A673 (cell line): ENCODE measurements at regions not wholly inside any gene's neighbourhood (a gene's known extent, or its start where the extent isn't known, plus 50 kb on each side); places are given as distances from the start of the nearest gene placed in this dataset.
"Not testable (repeated sequence)": the region's sequence is repeated elsewhere in the genome, so short reads cannot be mapped to it uniquely, and the experiment has no call there.

Experiments used
- EZH2 ChIP-seq: fragments of 200-600 bp; sonication (generic); IDR thresholded peaks from 2 replicates; pipeline ENCODE4 v1.6.1; 2017; ENCODE audit warnings: borderline replicate concordance, low read depth, mild to moderate bottlenecking, mixed read lengths, antibody characterized with exemption, low read length; ENCODE audit not compliant: poor library complexity, severe bottlenecking
- TF ChIP-seq, protein P1 (sequence below): fragments of 300-800, 200-600 bp; sonication (generic); conservative IDR thresholded peaks from 2 replicates; pipeline ENCODE4 v1.5.1; 2017; ENCODE audit warnings: low read depth, mild to moderate bottlenecking, antibody characterized with exemption, low read length, moderate library complexity, mixed read lengths

DNA sequence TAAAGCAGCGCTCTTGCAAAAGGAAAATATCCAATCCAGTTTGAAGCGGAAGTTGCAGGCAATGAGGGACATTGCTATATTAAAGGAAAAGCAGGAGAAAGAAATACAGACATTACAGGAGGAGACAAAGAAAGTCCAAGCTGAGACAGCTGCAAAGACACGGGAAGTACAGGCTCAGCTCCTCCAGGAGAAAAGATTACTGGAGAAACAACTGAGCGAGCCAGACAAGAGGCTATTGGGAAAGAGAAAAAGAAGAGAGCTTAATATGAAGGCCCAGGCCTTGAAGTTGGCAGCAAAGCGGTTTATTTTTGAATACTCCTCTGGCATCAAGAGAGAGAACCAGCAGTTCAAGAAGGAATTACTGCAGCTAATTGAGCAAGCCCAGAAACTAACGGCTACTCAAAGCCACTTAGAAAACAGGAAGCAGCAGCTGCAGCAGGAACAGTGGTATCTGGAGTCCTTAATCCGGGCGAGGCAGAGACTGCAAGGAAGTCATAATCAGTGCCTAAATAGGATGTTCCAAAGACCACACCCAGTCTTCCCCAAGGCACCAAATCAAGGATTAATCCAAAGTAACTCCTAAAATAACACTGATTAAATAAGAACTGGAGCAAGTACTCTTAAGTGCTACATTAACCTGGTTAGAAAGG, 298.0 kb downstream of the LHFPL1 start:
- TF ChIP-seq, protein P1, sequence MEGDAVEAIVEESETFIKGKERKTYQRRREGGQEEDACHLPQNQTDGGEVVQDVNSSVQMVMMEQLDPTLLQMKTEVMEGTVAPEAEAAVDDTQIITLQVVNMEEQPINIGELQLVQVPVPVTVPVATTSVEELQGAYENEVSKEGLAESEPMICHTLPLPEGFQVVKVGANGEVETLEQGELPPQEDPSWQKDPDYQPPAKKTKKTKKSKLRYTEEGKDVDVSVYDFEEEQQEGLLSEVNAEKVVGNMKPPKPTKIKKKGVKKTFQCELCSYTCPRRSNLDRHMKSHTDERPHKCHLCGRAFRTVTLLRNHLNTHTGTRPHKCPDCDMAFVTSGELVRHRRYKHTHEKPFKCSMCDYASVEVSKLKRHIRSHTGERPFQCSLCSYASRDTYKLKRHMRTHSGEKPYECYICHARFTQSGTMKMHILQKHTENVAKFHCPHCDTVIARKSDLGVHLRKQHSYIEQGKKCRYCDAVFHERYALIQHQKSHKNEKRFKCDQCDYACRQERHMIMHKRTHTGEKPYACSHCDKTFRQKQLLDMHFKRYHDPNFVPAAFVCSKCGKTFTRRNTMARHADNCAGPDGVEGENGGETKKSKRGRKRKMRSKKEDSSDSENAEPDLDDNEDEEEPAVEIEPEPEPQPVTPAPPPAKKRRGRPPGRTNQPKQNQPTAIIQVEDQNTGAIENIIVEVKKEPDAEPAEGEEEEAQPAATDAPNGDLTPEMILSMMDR = not testable (repeated sequence)
- TF ChIP-seq EZH2 = not testable (repeated sequence)
